ACHN (cell line): ENCODE measurements at regions not wholly inside any gene's neighbourhood (a gene's known extent, or its start where the extent isn't known, plus 50 kb on each side); places are given as distances from the start of the nearest gene placed in this dataset.

Experiments used
- DNase-seq: peaks from one replicate; pipeline ENCODE4 v3.0.0-alpha.2; 2015
- in situ Hi-C: cut with HindIII; loops from 2 replicates; pipeline ENCODE4 v1.10.0; 2017; ENCODE audit warnings: low sequenced_read_pairs, low pct_ligation_motif_present, low pct_unique_long_range_greater_than_20kb

- in situ Hi-C loops: no loop called here
- DNase-seq: no peak
These were observed 1228.7 kb upstream of the DDX18 start for GRCh38 chr2:116585669-116586327.

- in situ Hi-C loops: no loop called here
These were observed 1228.2 kb upstream of the DDX18 start for GRCh38 chr2:116586328-116586689.

More at GRCh38 chr2:116586328-116586689, 1228.2 kb upstream of the DDX18 start:
- DNase-seq: no peak
